ENCODE measurements at regions not wholly inside any gene's neighbourhood (a gene's known extent, or its start where the extent isn't known, plus 50 kb on each side); places are given as distances from the start of the nearest gene placed in this dataset.
"Not testable (repeated sequence)": the region's sequence is repeated elsewhere in the genome, so short reads cannot be mapped to it uniquely, and the experiment has no call there.

- no peaks in the 10 kb centered on the region for H3K79me2 ChIP-seq (ENCODE audit: insufficient read depth)
- H3K4me3 ChIP-seq, result peak overlapping the region; percentile 41; the same call in 1 of the 2 replicates
- 0 out of 2 replicates have a peak, but pooled peaks cover 5% of the 10 kb centered on the region for H3K27me3 ChIP-seq (replicated peaks; ENCODE audit: insufficient read depth)
- H3F3A ChIP-seq (ENCODE audit: insufficient read depth), result no peaks in the 10 kb centered on the region
- in situ Hi-C loops (cut with MboI), result loop anchor here (5.0 kb wide), 1 partner anchor 650 kb away; no protein-coding TSS in a partner anchor
- no peak overlapping the region for H3K27ac ChIP-seq
- H3K4me2 ChIP-seq (ENCODE audit: unreplicated experiment), result peak overlapping the region; percentile 53
- no peak for TF ChIP-seq EZH2 (IDR thresholded peaks at IDR 0.05; ENCODE audit: insufficient read depth, poor library complexity, severe bottlenecking)
- TF ChIP-seq EZH2phosphoT487 (IDR thresholded peaks at IDR 0.05; ENCODE audit: insufficient read depth, low read depth), result no peak
- H3K9ac ChIP-seq, result no peak overlapping the region
- H3K9me2 ChIP-seq (ENCODE audit: insufficient read depth), result no peaks in the 10 kb centered on the region
- no peaks in the 10 kb centered on the region for H4K20me1 ChIP-seq (ENCODE audit: insufficient read depth)
- H2AFZ ChIP-seq, result peak overlapping the region; percentile 72
- 38 to 46% methylated on average over 4 of the region's 4 CpGs for WGBS, 2 experiments (ENCODE audit: low coverage in 1 of 2, low lambda C conversion rate in 2 of 2, missing lambda C conversion rate in 2 of 2)
- H3K36me3 ChIP-seq (ENCODE audit: low read depth), result no peaks in the 10 kb centered on the region
- H3K4me1 ChIP-seq (ENCODE audit: insufficient read depth), result no peaks in the 10 kb centered on the region
- no peaks in the 10 kb centered on the region for H3K9me3 ChIP-seq (ENCODE audit: low read depth)
- no peak for DNase-seq
Observed at GRCh38 chr20:22692119-22692475, 107.7 kb upstream of the FOXA2 start.

DNA sequence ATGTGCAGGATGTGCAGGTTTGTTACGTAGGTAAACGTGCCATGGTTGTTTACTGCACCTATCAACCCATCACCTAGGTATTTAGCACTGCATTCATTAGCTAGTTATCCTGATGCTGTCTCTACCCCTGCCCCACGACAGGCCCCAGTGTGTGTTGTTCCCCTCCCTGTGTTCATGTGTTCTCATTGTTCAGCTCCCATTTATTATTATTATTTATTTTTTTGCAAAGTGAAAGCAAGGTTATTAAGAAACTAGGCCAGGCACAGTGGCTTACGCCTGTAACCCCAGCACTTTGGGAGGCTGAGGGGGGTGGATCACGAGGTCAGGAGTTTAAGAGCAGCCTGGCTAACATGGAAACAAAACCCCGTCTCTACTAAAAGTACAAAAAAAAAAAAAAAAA, 108.2 kb upstream of the FOXA2 start:
- not testable (repeated sequence) for H3K36me3 ChIP-seq (ENCODE audit: low read depth); H3K9me3 ChIP-seq (ENCODE audit: low read depth); H3F3A ChIP-seq (ENCODE audit: insufficient read depth); H3K27me3 ChIP-seq (replicated peaks; ENCODE audit: insufficient read depth); H3K4me3 ChIP-seq; H3K9ac ChIP-seq; DNase-seq; H4K20me1 ChIP-seq (ENCODE audit: insufficient read depth); H2AFZ ChIP-seq; H3K4me1 ChIP-seq (ENCODE audit: insufficient read depth); H3K4me2 ChIP-seq (ENCODE audit: unreplicated experiment); H3K27ac ChIP-seq; H3K79me2 ChIP-seq (ENCODE audit: insufficient read depth); H3K9me2 ChIP-seq (ENCODE audit: insufficient read depth)
- WGBS, 2 experiments (ENCODE audit: low coverage in 1 of 2, low lambda C conversion rate in 2 of 2, missing lambda C conversion rate in 2 of 2), result 68 to 69% methylated on average over 6 of the region's 6 CpGs
- in situ Hi-C loops (cut with MboI), result loop anchor here (5.0 kb wide), 1 partner anchor 650 kb away; no protein-coding TSS in a partner anchor

GRCh38 chr20:22696759-22697158, 112.4 kb upstream of the FOXA2 start:
- WGBS, 2 experiments (ENCODE audit: low coverage in 1 of 2, low lambda C conversion rate in 2 of 2, missing lambda C conversion rate in 2 of 2), result 61 to 70% methylated on average over 4 of the region's 4 CpGs
- Histone ChIP-seq H3K4me3 (no peak overlapping the region), H4K20me1 (ENCODE audit: insufficient read depth) (no peaks in the 10 kb centered on the region), H2AFZ (no peak overlapping the region), H3K27ac (no peak overlapping the region), H3K9me2 (ENCODE audit: insufficient read depth) (no peaks in the 10 kb centered on the region), H3K79me2 (ENCODE audit: insufficient read depth) (no peaks in the 10 kb centered on the region), H3K9ac (no peak overlapping the region), H3K4me2 (ENCODE audit: unreplicated experiment) (no peak overlapping the region), H3K27me3 (replicated peaks; ENCODE audit: insufficient read depth) (0 out of 2 replicates have a peak, but pooled peaks cover 9% of the 10 kb centered on the region), H3F3A (ENCODE audit: insufficient read depth) (no peaks in the 10 kb centered on the region), H3K36me3 (ENCODE audit: low read depth) (no peaks in the 10 kb centered on the region), H3K4me1 (ENCODE audit: insufficient read depth) (no peaks in the 10 kb centered on the region), H3K9me3 (ENCODE audit: low read depth) (no peaks in the 10 kb centered on the region)
- DNase-seq, result no peak
- TF ChIP-seq EZH2phosphoT487 (IDR thresholded peaks at IDR 0.05; ENCODE audit: insufficient read depth, low read depth), result no peak
- no peak for TF ChIP-seq EZH2 (IDR thresholded peaks at IDR 0.05; ENCODE audit: insufficient read depth, poor library complexity, severe bottlenecking)
- in situ Hi-C loops (cut with MboI), result no loop called here

GRCh38 chr20:22698259-22698842, 114.0 kb upstream of the FOXA2 start:
- H3K9me3 ChIP-seq (ENCODE audit: low read depth), result no peaks in the 10 kb centered on the region
- TF ChIP-seq EZH2 (IDR thresholded peaks at IDR 0.05; ENCODE audit: insufficient read depth, poor library complexity, severe bottlenecking), result no peak
- TF ChIP-seq EZH2phosphoT487 (IDR thresholded peaks at IDR 0.05; ENCODE audit: insufficient read depth, low read depth), result no peak
- peak; percentile 7 for DNase-seq
- H3K4me1 ChIP-seq (ENCODE audit: insufficient read depth), result no peaks in the 10 kb centered on the region
- H3K27ac ChIP-seq, result no peak overlapping the region
- 0 out of 2 replicates have a peak, but pooled peaks cover 9% of the 10 kb centered on the region for H3K27me3 ChIP-seq (replicated peaks; ENCODE audit: insufficient read depth)
- H2AFZ ChIP-seq, result no peak overlapping the region
- H3K36me3 ChIP-seq (ENCODE audit: low read depth), result no peaks in the 10 kb centered on the region
- no peak overlapping the region for H3K9ac ChIP-seq
- H3K9me2 ChIP-seq (ENCODE audit: insufficient read depth), result no peaks in the 10 kb centered on the region
- in situ Hi-C loops (cut with MboI), result no loop called here
- no peaks in the 10 kb centered on the region for H4K20me1 ChIP-seq (ENCODE audit: insufficient read depth)
- WGBS, 2 experiments (ENCODE audit: low coverage in 1 of 2, low lambda C conversion rate in 2 of 2, missing lambda C conversion rate in 2 of 2), result 27 to 31% methylated on average over 5 of the region's 5 CpGs
- H3K4me3 ChIP-seq, result no peak overlapping the region
- H3K4me2 ChIP-seq (ENCODE audit: unreplicated experiment), result no peak overlapping the region
- no peaks in the 10 kb centered on the region for H3F3A ChIP-seq (ENCODE audit: insufficient read depth)
- no peaks in the 10 kb centered on the region for H3K79me2 ChIP-seq (ENCODE audit: insufficient read depth)

- H3K4me3 ChIP-seq, result no peak overlapping the region
- no peaks in the 10 kb centered on the region for H3K4me1 ChIP-seq (ENCODE audit: insufficient read depth)
- H3K27me3 ChIP-seq (replicated peaks; ENCODE audit: insufficient read depth), result 0 out of 2 replicates have a peak, but pooled peaks cover 9% of the 10 kb centered on the region
- no peaks in the 10 kb centered on the region for H3K79me2 ChIP-seq (ENCODE audit: insufficient read depth)
- no peaks in the 10 kb centered on the region for H3K36me3 ChIP-seq (ENCODE audit: low read depth)
- H4K20me1 ChIP-seq (ENCODE audit: insufficient read depth), result no peaks in the 10 kb centered on the region
- no peak overlapping the region for H3K4me2 ChIP-seq (ENCODE audit: unreplicated experiment)
- TF ChIP-seq EZH2phosphoT487 (IDR thresholded peaks at IDR 0.05; ENCODE audit: insufficient read depth, low read depth) (no peak), EZH2 (IDR thresholded peaks at IDR 0.05; ENCODE audit: insufficient read depth, poor library complexity, severe bottlenecking) (no peak)
- H3K27ac ChIP-seq, result no peak overlapping the region
- no peaks in the 10 kb centered on the region for H3K9me2 ChIP-seq (ENCODE audit: insufficient read depth)
- peaks cover 2% of the 10 kb centered on the region for H3K9me3 ChIP-seq (ENCODE audit: low read depth)
- H3F3A ChIP-seq (ENCODE audit: insufficient read depth), result no peaks in the 10 kb centered on the region
- WGBS, 2 experiments (ENCODE audit: low coverage in 1 of 2, low lambda C conversion rate in 2 of 2, missing lambda C conversion rate in 2 of 2), result 51 to 57% methylated on average over 3 of the region's 3 CpGs
- in situ Hi-C loops (cut with MboI), result no loop called here
- DNase-seq, result no peak
- H3K9ac ChIP-seq, result no peak overlapping the region
- no peak overlapping the region for H2AFZ ChIP-seq
Observed at GRCh38 chr20:22699396-22699795, 115.0 kb upstream of the FOXA2 start.
